Neural cell (in vitro differentiated cells): ENCODE measurements at regions not wholly inside any gene's neighbourhood (a gene's known extent, or its start where the extent isn't known, plus 50 kb on each side); places are given as distances from the start of the nearest gene placed in this dataset.

Experiments used
- H2AFZ ChIP-seq: fragments of 200-600, 300-800 bp; sonication (generic), shearing (Covaris generic); 2 replicates; pipeline ENCODE4 v1.6.0; 2014; ENCODE audit warnings: low read depth, mild to moderate bottlenecking, antibody characterized with exemption, low read length, moderate library complexity
- H3F3A ChIP-seq: fragments of 200-600 bp; shearing (Covaris generic); 2 replicates; pipeline ENCODE4 v1.6.1; 2016; ENCODE audit warnings: mild to moderate bottlenecking, moderate library complexity, mixed read lengths, antibody characterized with exemption, low read length; ENCODE audit not compliant: insufficient read depth, poor library complexity, severe bottlenecking
- H3K27ac ChIP-seq: fragments of 200-600, 300-800 bp; sonication (generic), shearing (Covaris generic); 2 replicates; pipeline ENCODE4 v1.5.1; 2014; ENCODE audit warnings: mild to moderate bottlenecking, low read length, moderate library complexity
- H3K27me3 ChIP-seq: fragments of 300-800, 200-600 bp; sonication (generic), shearing (Covaris generic); 2 replicates; pipeline ENCODE4 v1.6.0; 2014; ENCODE audit warnings: mild to moderate bottlenecking, low read depth, low read length, moderate library complexity; ENCODE audit not compliant: insufficient read depth
- H3K36me3 ChIP-seq: fragments of 300-800, 200-600 bp; sonication (generic), shearing (Covaris generic); 2 replicates; pipeline ENCODE4 v1.5.1; 2014; ENCODE audit warnings: mild to moderate bottlenecking, antibody characterized with exemption, low read length, moderate library complexity; ENCODE audit not compliant: insufficient read depth
- H3K4me2 ChIP-seq: fragments of 300-800, 200-600 bp; sonication (generic), shearing (Covaris generic); 2 replicates; pipeline ENCODE4 v1.6.0; 2014; ENCODE audit warnings: mild to moderate bottlenecking, low read length
- H3K4me3 ChIP-seq: fragments of 300-800, 200-600 bp; sonication (generic), shearing (Covaris generic); 2 replicates; pipeline ENCODE4 v1.5.1; 2014; ENCODE audit warnings: mild to moderate bottlenecking, low read length, moderate library complexity
- H3K79me2 ChIP-seq: fragments of 200-600 bp; shearing (Covaris generic); replicated peaks from 2 replicates; pipeline ENCODE4 v1.6.0; 2014; ENCODE audit warnings: mild to moderate bottlenecking, low read length, moderate library complexity; ENCODE audit not compliant: insufficient read depth
- H3K9ac ChIP-seq: fragments of 300-800, 200-600 bp; sonication (generic), shearing (Covaris generic); 2 replicates; pipeline ENCODE4 v1.6.1; 2016; ENCODE audit warnings: mild to moderate bottlenecking, low read length, mixed read lengths
- H3K9me2 ChIP-seq: fragments of 200-600 bp; shearing (Covaris generic); 2 replicates; pipeline ENCODE4 v1.6.1; 2016; ENCODE audit warnings: mild to moderate bottlenecking, low read length, mixed read lengths; ENCODE audit not compliant: insufficient read depth
- H3K9me3 ChIP-seq: fragments of 200-600, 300-800 bp; sonication (generic), shearing (Covaris generic); 2 replicates; pipeline ENCODE4 v1.6.1; 2016; ENCODE audit warnings: mild to moderate bottlenecking, mixed run types, low read length, moderate library complexity, mixed read lengths
- H4K20me1 ChIP-seq: fragments of 200-600 bp; shearing (Covaris generic); 2 replicates; pipeline ENCODE4 v1.6.1; 2016; ENCODE audit warnings: mild to moderate bottlenecking, mixed run types; ENCODE audit not compliant: insufficient read depth
- CTCF ChIP-seq: fragments of 450-650 bp; IDR thresholded peaks from 2 replicates; pipeline ENCODE4 v1.5.1; 2014; ENCODE audit warnings: antibody characterized with exemption, mild to moderate bottlenecking, moderate library complexity; ENCODE audit not compliant: poor library complexity, severe bottlenecking
- EP300 ChIP-seq: fragments of 450-650 bp; conservative IDR thresholded peaks from 2 replicates; pipeline ENCODE4 v1.6.1; 2014; ENCODE audit warnings: antibody characterized with exemption, mild to moderate bottlenecking, moderate library complexity; ENCODE audit not compliant: poor library complexity, severe bottlenecking
- EZH2 ChIP-seq: fragments of 200-600, 300-800 bp; shearing (Covaris generic), sonication (generic); IDR thresholded peaks from 2 replicates; pipeline ENCODE4 v1.6.1; 2014; ENCODE audit warnings: antibody characterized with exemption, low read length, borderline replicate concordance, mild to moderate bottlenecking; ENCODE audit not compliant: insufficient read depth, poor library complexity, severe bottlenecking
- MXI1 ChIP-seq: fragments of 450-650 bp; conservative IDR thresholded peaks from 2 replicates; pipeline ENCODE4 v1.6.1; 2014; ENCODE audit warnings: antibody characterized with exemption, mild to moderate bottlenecking; ENCODE audit not compliant: poor library complexity, severe bottlenecking
- POLR2AphosphoS5 ChIP-seq: IDR thresholded peaks from 2 replicates; pipeline ENCODE4 v1.6.1; 2012
- RAD21 ChIP-seq: fragments of 450-650 bp; conservative IDR thresholded peaks from 2 replicates; pipeline ENCODE4 v1.6.1; 2014; ENCODE audit warnings: antibody characterized with exemption, mild to moderate bottlenecking, moderate library complexity
- SMC3 ChIP-seq: fragments of 450-650 bp; conservative IDR thresholded peaks from 2 replicates; pipeline ENCODE4 v1.6.1; 2014; ENCODE audit warnings: antibody characterized with exemption, mild to moderate bottlenecking, moderate library complexity; ENCODE audit not compliant: poor library complexity
- TAF1 ChIP-seq: IDR thresholded peaks from 2 replicates; pipeline ENCODE4 v1.6.1; 2012; ENCODE audit warnings: low read depth
- TF ChIP-seq, protein P1 (sequence below): IDR thresholded peaks from 2 replicates; pipeline ENCODE4 v1.6.1; 2012; ENCODE audit warnings: borderline replicate concordance

GRCh38 chr9:20220286-20220685 lies 402.0 kb downstream of the MLLT3 start:
- no peaks in the 10 kb centered on the region for H3K9me2 ChIP-seq
- no peak overlapping the region for H3K4me3 ChIP-seq

GRCh38 chr9:20219437-20219836 lies 402.9 kb downstream of the MLLT3 start:
- Histone ChIP-seq H3K27ac (no peak overlapping the region), H3F3A (no peaks in the 10 kb centered on the region), H4K20me1 (no peaks in the 10 kb centered on the region), H3K4me2 (no peak overlapping the region), H3K9me3 (no peaks in the 10 kb centered on the region), H3K4me3 (no peak overlapping the region), H3K79me2 (no peaks in the 10 kb centered on the region), H3K36me3 (no peaks in the 10 kb centered on the region), H3K27me3 (no peaks in the 10 kb centered on the region), H3K9me2 (no peaks in the 10 kb centered on the region), H2AFZ (no peak overlapping the region), H3K9ac (no peak overlapping the region)
- TF ChIP-seq CTCF: no peak
- TF ChIP-seq MXI1: no peak
- TF ChIP-seq, protein P1, sequence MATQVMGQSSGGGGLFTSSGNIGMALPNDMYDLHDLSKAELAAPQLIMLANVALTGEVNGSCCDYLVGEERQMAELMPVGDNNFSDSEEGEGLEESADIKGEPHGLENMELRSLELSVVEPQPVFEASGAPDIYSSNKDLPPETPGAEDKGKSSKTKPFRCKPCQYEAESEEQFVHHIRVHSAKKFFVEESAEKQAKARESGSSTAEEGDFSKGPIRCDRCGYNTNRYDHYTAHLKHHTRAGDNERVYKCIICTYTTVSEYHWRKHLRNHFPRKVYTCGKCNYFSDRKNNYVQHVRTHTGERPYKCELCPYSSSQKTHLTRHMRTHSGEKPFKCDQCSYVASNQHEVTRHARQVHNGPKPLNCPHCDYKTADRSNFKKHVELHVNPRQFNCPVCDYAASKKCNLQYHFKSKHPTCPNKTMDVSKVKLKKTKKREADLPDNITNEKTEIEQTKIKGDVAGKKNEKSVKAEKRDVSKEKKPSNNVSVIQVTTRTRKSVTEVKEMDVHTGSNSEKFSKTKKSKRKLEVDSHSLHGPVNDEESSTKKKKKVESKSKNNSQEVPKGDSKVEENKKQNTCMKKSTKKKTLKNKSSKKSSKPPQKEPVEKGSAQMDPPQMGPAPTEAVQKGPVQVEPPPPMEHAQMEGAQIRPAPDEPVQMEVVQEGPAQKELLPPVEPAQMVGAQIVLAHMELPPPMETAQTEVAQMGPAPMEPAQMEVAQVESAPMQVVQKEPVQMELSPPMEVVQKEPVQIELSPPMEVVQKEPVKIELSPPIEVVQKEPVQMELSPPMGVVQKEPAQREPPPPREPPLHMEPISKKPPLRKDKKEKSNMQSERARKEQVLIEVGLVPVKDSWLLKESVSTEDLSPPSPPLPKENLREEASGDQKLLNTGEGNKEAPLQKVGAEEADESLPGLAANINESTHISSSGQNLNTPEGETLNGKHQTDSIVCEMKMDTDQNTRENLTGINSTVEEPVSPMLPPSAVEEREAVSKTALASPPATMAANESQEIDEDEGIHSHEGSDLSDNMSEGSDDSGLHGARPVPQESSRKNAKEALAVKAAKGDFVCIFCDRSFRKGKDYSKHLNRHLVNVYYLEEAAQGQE: no peak
- TF ChIP-seq SMC3: no peak
- no peak for TF ChIP-seq TAF1
- no peak for TF ChIP-seq POLR2AphosphoS5
- no peak for TF ChIP-seq EP300
- TF ChIP-seq EZH2: no peak
- TF ChIP-seq RAD21: no peak

More at GRCh38 chr9:20220286-20220685, 402.0 kb downstream of the MLLT3 start:
- Histone ChIP-seq H3K36me3 (no peaks in the 10 kb centered on the region), H3K9ac (no peak overlapping the region), H3K27ac (no peak overlapping the region), H3K79me2 (no peaks in the 10 kb centered on the region), H3K4me2 (no peak overlapping the region), H3K9me3 (no peaks in the 10 kb centered on the region), H2AFZ (no peak overlapping the region), H3F3A (no peaks in the 10 kb centered on the region), H4K20me1 (no peaks in the 10 kb centered on the region), H3K27me3 (no peaks in the 10 kb centered on the region)
- TF ChIP-seq MXI1: no peak

DNA sequence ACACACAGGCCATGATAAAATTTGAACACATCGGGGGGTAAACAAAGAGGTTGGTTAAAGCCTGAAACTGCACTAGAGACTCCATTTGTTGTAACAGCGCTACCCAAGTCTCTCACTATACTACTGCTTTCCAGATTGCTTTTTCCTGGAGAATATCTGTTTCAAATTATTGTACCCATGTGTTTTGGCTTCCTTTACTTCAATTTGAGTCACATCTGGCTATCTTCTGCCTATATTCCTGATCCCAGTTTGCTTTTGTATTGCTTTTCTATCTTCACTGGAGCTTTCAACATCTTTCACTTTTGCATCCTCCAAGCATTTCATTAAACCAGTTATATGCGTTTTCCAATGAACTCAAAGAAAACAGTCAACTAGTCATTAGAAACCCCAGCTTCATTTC lies 404.7 kb downstream of the MLLT3 start:
- H3K9me2 ChIP-seq: no peaks in the 10 kb centered on the region
- H2AFZ ChIP-seq: no peak overlapping the region
- no peaks in the 10 kb centered on the region for H3K36me3 ChIP-seq
- no peaks in the 10 kb centered on the region for H3F3A ChIP-seq
- H4K20me1 ChIP-seq: no peaks in the 10 kb centered on the region
- no peak overlapping the region for H3K4me2 ChIP-seq
- no peaks in the 10 kb centered on the region for H3K9me3 ChIP-seq
- no peak overlapping the region for H3K9ac ChIP-seq
- H3K27me3 ChIP-seq: no peaks in the 10 kb centered on the region
- no peaks in the 10 kb centered on the region for H3K79me2 ChIP-seq
- no peak overlapping the region for H3K4me3 ChIP-seq
- no peak overlapping the region for H3K27ac ChIP-seq
- TF ChIP-seq MXI1 (no peak), CTCF (no peak), EP300 (no peak), EZH2 (no peak), RAD21 (no peak), SMC3 (no peak), TAF1 (no peak), POLR2AphosphoS5 (no peak)
- TF ChIP-seq, protein P1: no peak
